K562 (cell line): ENCODE measurements at regions not wholly inside any gene's neighbourhood (a gene's known extent, or its start where the extent isn't known, plus 50 kb on each side); places are given as distances from the start of the nearest gene placed in this dataset.

Experiments used
- BHLHE40 ChIP-seq: IDR thresholded peaks from 2 replicates; pipeline ENCODE4 v1.6.1; 2011; ENCODE audit warnings: low read length, improper control_type of control experiment
- CHCHD3 ChIP-seq: fragments of 250-450 bp; sonication (Bioruptor Pico); IDR thresholded peaks from 2 replicates; pipeline ENCODE4 v2.1.2; 2022; ENCODE audit warnings: mild to moderate bottlenecking
- DPF2 ChIP-seq: fragments of 450-650 bp; IDR thresholded peaks from 2 replicates; pipeline ENCODE4 v1.6.1; 2016
- ESRRB ChIP-seq: fragments of 250-450 bp; sonication (Bioruptor Pico); IDR thresholded peaks from 2 replicates; pipeline ENCODE4 v1.5.0; 2020; ENCODE audit warnings: mild to moderate bottlenecking, moderate library complexity, borderline replicate concordance
- POLR2A ChIP-seq: fragments of 450-650 bp; conservative IDR thresholded peaks from 2 replicates; pipeline ENCODE4 v1.6.1; 2016
- RAD21 ChIP-seq, 2 experiments: fragments of 250-450 bp in 1 of 2; fragments of 450-650 bp in 1 of 2; sonication (Bioruptor Pico) in 1 of 2; formaldehyde crosslinking in 1 of 2; IDR thresholded peaks in 1 of 2; conservative IDR thresholded peaks in 1 of 2; 2 replicates each; pipeline versions ENCODE4 v1.4.0 to v1.8.0; 2020 to 2022; ENCODE audit warnings: mild to moderate bottlenecking in 2 of 2, moderate library complexity in 1 of 2
- TF ChIP-seq, protein P1 (sequence below): sonication (generic); IDR thresholded peaks from 2 replicates; pipeline ENCODE4 v1.6.1; 2016
- TF ChIP-seq, protein P2 (sequence below), 3 experiments: IDR thresholded peaks in 2 of 3; conservative IDR thresholded peaks in 1 of 3; 2 replicates each; pipeline ENCODE4 v1.5.1; 2011 to 2012; ENCODE audit warnings: low read length in 3 of 3, mild to moderate bottlenecking in 3 of 3, control low read depth in 2 of 3, improper control_type of control experiment in 1 of 3, inconsistent platforms in 1 of 3, low read depth in 1 of 3, mixed read lengths in 1 of 3, moderate library complexity in 1 of 3; ENCODE audit not compliant: insufficient read depth in 2 of 3
- TF ChIP-seq, protein P3 (sequence below): fragments of 250-450 bp; sonication (Bioruptor Pico); IDR thresholded peaks from 2 replicates; pipeline ENCODE4 v1.5.0; 2021; ENCODE audit warnings: mild to moderate bottlenecking, borderline replicate concordance

DNA sequence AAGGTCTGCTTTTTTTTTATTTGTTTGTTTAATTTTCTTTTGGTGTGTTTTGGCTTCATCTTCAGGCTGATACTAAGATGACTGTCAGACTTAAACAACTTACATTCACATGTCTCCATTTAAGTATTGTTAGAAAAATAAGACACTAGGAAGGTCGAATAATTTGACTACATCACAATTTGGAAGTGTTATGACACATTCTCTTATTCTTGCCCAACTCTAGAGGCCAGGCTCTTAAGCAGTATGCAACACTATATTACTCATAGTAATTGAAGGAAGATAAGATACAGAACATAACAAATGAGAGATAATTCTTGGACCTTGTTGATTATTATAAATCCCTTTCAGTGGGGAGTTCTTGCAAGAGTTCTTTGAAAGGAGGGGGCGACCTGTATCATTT lies 295.3 kb upstream of the COL3A1 start:
- TF ChIP-seq BHLHE40 = no peak
- TF ChIP-seq, protein P1, sequence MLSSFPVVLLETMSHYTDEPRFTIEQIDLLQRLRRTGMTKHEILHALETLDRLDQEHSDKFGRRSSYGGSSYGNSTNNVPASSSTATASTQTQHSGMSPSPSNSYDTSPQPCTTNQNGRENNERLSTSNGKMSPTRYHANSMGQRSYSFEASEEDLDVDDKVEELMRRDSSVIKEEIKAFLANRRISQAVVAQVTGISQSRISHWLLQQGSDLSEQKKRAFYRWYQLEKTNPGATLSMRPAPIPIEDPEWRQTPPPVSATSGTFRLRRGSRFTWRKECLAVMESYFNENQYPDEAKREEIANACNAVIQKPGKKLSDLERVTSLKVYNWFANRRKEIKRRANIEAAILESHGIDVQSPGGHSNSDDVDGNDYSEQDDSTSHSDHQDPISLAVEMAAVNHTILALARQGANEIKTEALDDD = no peak
- no peak for TF ChIP-seq DPF2
- TF ChIP-seq ESRRB (CRISPR knock-in tag) = no peak
- TF ChIP-seq POLR2A = no peak
- TF ChIP-seq, protein P2, sequence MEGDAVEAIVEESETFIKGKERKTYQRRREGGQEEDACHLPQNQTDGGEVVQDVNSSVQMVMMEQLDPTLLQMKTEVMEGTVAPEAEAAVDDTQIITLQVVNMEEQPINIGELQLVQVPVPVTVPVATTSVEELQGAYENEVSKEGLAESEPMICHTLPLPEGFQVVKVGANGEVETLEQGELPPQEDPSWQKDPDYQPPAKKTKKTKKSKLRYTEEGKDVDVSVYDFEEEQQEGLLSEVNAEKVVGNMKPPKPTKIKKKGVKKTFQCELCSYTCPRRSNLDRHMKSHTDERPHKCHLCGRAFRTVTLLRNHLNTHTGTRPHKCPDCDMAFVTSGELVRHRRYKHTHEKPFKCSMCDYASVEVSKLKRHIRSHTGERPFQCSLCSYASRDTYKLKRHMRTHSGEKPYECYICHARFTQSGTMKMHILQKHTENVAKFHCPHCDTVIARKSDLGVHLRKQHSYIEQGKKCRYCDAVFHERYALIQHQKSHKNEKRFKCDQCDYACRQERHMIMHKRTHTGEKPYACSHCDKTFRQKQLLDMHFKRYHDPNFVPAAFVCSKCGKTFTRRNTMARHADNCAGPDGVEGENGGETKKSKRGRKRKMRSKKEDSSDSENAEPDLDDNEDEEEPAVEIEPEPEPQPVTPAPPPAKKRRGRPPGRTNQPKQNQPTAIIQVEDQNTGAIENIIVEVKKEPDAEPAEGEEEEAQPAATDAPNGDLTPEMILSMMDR (IDR thresholded peaks at IDR 0.05 in 2 of 3, conservative IDR thresholded peaks at IDR 0.05 in 1 of 3; ENCODE audit: insufficient read depth in 2 of 3, low read depth in 1 of 3, low read length in 3 of 3) = no peak
- TF ChIP-seq, protein P3, sequence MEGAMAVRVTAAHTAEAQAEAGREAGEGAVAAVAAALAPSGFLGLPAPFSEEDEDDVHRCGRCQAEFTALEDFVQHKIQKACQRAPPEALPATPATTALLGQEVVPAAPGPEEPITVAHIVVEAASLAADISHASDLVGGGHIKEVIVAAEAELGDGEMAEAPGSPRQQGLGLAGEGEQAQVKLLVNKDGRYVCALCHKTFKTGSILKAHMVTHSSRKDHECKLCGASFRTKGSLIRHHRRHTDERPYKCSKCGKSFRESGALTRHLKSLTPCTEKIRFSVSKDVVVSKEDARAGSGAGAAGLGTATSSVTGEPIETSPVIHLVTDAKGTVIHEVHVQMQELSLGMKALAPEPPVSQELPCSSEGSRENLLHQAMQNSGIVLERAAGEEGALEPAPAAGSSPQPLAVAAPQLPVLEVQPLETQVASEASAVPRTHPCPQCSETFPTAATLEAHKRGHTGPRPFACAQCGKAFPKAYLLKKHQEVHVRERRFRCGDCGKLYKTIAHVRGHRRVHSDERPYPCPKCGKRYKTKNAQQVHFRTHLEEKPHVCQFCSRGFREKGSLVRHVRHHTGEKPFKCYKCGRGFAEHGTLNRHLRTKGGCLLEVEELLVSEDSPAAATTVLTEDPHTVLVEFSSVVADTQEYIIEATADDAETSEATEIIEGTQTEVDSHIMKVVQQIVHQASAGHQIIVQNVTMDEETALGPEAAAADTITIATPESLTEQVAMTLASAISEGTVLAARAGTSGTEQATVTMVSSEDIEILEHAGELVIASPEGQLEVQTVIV (CRISPR knock-in tag) = no peak
- TF ChIP-seq RAD21 (CRISPR knock-in tag; conservative IDR thresholded peaks at IDR 0.05 in 1 of 2, IDR thresholded peaks at IDR 0.05 in 1 of 2) = no peak
- TF ChIP-seq CHCHD3 (CRISPR knock-in tag) = no peak
